ENCODE measurements at regions not wholly inside any gene's neighbourhood (a gene's known extent, or its start where the extent isn't known, plus 50 kb on each side); places are given as distances from the start of the nearest gene placed in this dataset.

DNA sequence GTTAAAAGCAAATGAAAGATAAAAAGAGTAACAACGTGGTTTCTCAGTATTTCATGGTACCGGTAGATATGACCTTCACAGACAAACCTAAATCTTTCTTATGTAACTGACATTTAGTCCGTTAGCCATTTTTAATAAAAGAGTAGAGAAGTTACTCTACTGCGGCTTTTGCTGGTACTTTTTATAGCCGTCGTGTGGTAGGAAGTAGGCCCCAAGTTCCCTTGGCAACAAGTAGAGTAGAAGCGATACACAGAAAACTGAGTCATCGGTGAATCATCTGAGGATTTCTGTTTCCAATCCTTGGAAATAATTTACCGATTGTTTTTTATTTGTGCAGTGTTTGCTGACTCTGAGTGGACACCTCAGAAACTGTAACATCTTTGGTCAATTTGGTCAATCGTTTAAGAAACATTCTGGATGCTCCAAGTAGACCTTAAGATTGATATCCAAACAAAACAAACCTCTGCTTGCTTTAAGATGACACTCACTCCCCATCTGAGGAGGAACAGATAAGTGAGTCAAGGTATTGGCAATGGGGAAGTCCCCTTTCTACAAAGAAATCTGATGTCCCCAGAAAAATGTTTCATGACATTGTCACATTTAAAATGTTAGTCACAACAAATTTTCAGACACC is 63.9 kb upstream of the AHR start:
- H3K36me3 ChIP-seq = no peaks in the 10 kb centered on the region
- H3K4me3 ChIP-seq = no peak overlapping the region
- intact Hi-C loops (cut with DNase I; ENCODE audit: low total_unique reads) = no loop called here
- peak overlapping the region in 7 of 8 donors; percentile 12 to 72 (median 46) for H3K27ac ChIP-seq
- peaks cover 0 to 20% (median 8%) of the 10 kb centered on the region in 6 donors for H3K4me1 ChIP-seq
- H3K9me3 ChIP-seq = no peaks in the 10 kb centered on the region
- 14 to 39% (median 25%) methylated on average over 10 of the region's 10 CpGs for WGBS, 5 donors
- no peak for DNase-seq
- TF ChIP-seq POLR2A (IDR thresholded peaks at IDR 0.05) = no peak
- TF ChIP-seq, protein P1, sequence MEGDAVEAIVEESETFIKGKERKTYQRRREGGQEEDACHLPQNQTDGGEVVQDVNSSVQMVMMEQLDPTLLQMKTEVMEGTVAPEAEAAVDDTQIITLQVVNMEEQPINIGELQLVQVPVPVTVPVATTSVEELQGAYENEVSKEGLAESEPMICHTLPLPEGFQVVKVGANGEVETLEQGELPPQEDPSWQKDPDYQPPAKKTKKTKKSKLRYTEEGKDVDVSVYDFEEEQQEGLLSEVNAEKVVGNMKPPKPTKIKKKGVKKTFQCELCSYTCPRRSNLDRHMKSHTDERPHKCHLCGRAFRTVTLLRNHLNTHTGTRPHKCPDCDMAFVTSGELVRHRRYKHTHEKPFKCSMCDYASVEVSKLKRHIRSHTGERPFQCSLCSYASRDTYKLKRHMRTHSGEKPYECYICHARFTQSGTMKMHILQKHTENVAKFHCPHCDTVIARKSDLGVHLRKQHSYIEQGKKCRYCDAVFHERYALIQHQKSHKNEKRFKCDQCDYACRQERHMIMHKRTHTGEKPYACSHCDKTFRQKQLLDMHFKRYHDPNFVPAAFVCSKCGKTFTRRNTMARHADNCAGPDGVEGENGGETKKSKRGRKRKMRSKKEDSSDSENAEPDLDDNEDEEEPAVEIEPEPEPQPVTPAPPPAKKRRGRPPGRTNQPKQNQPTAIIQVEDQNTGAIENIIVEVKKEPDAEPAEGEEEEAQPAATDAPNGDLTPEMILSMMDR (IDR thresholded peaks at IDR 0.05 in 8 of 11, conservative IDR thresholded peaks at IDR 0.05 in 3 of 11) = no peak
- no peaks in the 10 kb centered on the region for H3K27me3 ChIP-seq (replicated peaks in 1 of 7)

DNA sequence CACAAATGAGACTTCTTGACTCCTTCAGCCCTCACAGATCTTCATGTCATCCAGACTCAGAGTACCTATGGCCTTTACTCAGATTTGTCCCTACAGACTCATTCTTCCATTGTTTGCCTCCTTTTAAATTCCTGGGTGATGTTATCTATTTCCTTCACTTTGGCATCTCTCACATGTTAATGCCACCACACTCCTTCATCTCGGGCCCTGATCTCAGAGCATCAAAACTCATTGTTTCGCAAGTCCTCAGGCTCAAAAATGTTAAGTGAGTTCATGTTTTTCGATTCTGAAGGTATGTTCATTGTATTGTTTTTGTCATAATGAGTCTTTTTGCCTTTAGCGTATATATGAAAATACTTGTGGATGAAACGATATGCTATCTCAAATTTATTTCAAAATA is 62.3 kb upstream of the AHR start:
- intact Hi-C loops (cut with DNase I; ENCODE audit: low total_unique reads) = no loop called here
- no peak overlapping the region for H3K4me3 ChIP-seq
- 88 to 92% (median 92%) methylated on average over 5 of the region's 5 CpGs for WGBS, 5 donors
- TF ChIP-seq POLR2AphosphoS5 (IDR thresholded peaks at IDR 0.05) = no peak
- no peak for TF ChIP-seq POLR2A (IDR thresholded peaks at IDR 0.05)
- TF ChIP-seq, protein P1 (IDR thresholded peaks at IDR 0.05 in 8 of 11, conservative IDR thresholded peaks at IDR 0.05 in 3 of 11) = no peak
- peaks cover 0 to 20% (median 8%) of the 10 kb centered on the region in 6 donors for H3K4me1 ChIP-seq
- H3K9me3 ChIP-seq = no peaks in the 10 kb centered on the region
- no peaks in the 10 kb centered on the region for H3K36me3 ChIP-seq
- no peak for DNase-seq
- no peak overlapping the region for H3K27ac ChIP-seq
- no peaks in the 10 kb centered on the region for H3K27me3 ChIP-seq (replicated peaks in 1 of 7)

DNA sequence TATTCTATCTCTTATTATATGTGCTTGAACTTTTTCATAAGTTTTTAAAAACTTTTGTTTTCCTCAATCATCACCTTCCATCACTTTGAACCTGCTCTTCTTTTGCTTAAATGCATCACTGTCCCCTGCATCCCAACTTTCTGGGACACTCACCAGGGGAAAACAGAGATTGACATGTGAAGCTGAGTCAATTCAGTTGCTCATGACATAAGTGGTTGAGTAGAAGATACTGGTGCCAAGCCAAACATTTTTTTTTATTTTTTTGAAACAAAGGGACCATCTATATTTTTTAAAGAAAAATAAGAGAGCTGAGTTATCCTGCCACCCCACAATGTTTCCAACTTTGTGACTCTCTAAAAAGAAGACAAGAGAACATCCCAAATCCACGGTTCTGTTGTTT is 61.8 kb upstream of the AHR start:
- peaks cover 0 to 20% (median 8%) of the 10 kb centered on the region in 6 donors for H3K4me1 ChIP-seq
- H3K27ac ChIP-seq = no peak overlapping the region
- H3K36me3 ChIP-seq = no peaks in the 10 kb centered on the region
- TF ChIP-seq, protein P1 (IDR thresholded peaks at IDR 0.05 in 8 of 11, conservative IDR thresholded peaks at IDR 0.05 in 3 of 11) = no peak
- TF ChIP-seq POLR2A (IDR thresholded peaks at IDR 0.05) (no peak), POLR2AphosphoS5 (IDR thresholded peaks at IDR 0.05) (no peak)
- 88 to 100% (median 93%) methylated on average over 1 of the region's 1 CpG for WGBS, 5 donors
- DNase-seq = no peak
- intact Hi-C loops (cut with DNase I; ENCODE audit: low total_unique reads) = no loop called here
- H3K9me3 ChIP-seq = no peaks in the 10 kb centered on the region
- H3K27me3 ChIP-seq (replicated peaks in 1 of 7) = no peaks in the 10 kb centered on the region
- no peak overlapping the region for H3K4me3 ChIP-seq

DNA sequence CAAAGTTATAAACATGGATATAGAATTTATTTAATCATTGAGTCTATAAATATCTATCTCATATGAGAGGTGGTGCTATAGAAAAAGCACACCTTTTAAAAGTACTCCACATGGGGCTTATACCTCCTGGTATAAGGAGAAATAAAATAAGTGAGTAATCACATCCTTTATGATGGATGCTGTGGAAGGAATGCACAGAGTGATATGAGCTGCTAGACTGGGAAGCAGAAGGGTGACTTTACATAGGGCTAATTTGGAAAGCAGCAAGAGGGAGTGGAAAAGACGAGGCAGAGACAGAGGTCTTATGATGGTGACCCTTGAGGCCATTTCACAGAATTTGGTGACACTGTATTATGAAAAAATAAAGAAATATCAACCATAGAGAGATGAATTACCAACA is 59.4 kb upstream of the AHR start:
- Histone ChIP-seq H3K9me3 (no peaks in the 10 kb centered on the region), H3K27ac (no peak overlapping the region), H3K36me3 (no peaks in the 10 kb centered on the region), H3K27me3 (replicated peaks in 1 of 7) (no peaks in the 10 kb centered on the region), H3K4me3 (no peak overlapping the region), H3K4me1 (peaks cover 0 to 13% (median 5%) of the 10 kb centered on the region in 6 donors)
- intact Hi-C loops (cut with DNase I; ENCODE audit: low total_unique reads) = no loop called here
- no peak for DNase-seq
- WGBS, 5 donors = 86 to 97% (median 91%) methylated on average over 1 of the region's 1 CpG
- TF ChIP-seq, protein P1 (IDR thresholded peaks at IDR 0.05 in 8 of 11, conservative IDR thresholded peaks at IDR 0.05 in 3 of 11) = no peak
- TF ChIP-seq POLR2AphosphoS5 (IDR thresholded peaks at IDR 0.05) = no peak
- TF ChIP-seq POLR2A (IDR thresholded peaks at IDR 0.05) = no peak

All from spleen (tissue), 11 donors.